HG03342 (cell line): ENCODE measurements at regions not wholly inside any gene's neighbourhood (a gene's known extent, or its start where the extent isn't known, plus 50 kb on each side); places are given as distances from the start of the nearest gene placed in this dataset.
"Not testable (repeated sequence)": the region's sequence is repeated elsewhere in the genome, so short reads cannot be mapped to it uniquely, and the experiment has no call there.

Experiments
- ATAC-seq: cut with Tn5 transposase; IDR thresholded peaks from one replicate; pipeline ENCODE4 v1.9.1; 2021; ENCODE audit warnings: mild to moderate bottlenecking, moderate library complexity; ENCODE audit not compliant: unreplicated experiment

DNA sequence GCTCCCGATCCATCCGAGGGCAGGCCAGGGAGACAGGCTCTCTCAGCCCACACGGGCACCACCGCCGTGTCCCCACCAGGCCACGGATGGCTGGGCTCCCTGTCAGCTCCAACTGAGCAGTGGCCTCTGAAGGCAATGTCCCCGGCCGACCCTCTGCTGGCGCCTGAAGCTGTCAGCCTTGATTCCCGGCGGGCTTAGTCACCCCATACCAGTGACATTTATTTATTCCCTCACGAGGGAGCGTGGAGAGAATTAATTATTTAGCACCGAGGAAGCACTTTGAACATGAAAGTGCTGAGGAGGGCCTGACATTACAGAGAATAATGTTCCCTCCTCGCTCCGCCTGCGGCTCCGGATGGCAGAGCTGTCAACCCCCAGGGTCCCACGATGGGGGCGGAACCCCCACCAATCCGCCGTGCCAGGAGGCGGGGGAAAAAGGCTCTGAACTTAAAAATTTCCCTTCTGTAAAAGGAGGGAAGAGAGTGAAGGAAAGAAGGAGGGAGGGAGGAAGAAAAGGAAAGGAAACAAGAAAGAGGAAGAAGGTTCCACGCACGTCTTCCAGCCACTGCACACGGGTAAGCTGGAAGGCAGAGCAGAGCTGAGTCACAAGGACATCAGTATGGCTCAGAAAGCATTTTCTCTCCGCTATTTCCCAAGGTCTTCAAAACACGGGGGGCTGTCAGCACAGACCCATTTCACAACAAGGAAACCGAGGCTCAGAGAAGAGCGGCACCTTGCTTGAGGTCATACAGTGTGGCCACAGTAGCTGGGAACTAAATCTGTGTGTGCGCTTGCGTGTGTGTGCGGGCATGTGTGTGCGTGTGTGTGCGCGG is 108.7 kb upstream of the NCOR2 start:
- no peak for ATAC-seq

DNA sequence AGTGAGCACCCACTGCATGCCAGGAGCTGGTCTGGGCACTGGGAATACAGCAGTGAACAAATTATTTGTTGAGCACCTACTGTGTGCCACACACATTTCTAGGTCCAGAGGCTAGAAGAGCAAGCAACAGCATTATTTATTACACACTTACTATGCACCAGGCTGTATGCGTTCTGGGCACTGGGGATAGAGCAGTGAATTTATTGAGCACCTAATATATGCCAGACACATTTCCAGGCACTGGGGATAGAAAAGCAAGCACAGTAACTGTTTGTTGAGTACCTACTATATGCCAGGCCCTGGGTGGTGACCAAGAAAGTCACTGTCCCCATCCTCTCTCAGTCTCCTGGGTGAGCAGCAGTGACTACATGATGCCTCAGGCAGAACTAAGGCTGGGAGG is 107.5 kb upstream of the NCOR2 start:
- ATAC-seq: no peak

DNA sequence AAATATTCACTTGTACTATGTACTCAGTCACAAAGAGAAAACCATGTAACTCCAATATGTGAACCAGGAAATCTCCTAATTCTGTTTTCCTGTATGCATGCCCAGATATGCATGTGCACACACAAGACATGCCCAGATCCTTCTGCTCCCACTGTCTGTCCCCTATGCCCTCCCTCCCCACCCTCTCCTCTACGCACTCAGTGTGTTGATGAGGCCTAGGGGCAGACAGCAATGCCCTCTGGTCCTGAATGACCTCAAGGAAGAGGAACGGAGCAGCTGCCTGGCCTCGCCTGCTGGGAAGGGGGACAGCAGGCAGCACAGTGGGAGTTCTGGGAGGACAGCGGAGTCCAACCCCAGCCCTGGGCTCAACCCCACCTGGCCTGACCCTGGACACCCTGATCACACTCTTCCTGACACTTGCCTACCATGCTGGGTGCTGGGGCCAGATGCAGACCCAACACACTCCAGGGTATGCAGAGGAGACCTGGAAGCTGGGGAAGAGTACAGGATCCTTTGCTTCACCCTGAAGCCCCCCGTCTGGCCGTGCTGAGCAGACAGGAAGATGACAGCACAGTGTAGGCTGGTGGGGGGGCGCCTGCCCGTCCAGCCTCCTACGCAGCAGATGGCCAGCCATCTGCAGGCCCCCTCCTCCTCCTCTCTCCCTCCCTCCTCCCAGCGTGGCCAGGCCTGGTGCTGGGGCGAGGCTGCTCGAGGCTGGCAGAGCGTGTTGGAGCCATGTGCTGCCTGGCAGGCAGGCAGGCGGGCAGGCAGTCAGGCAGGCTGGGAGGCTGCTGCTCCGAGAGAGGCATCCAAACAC is 106.6 kb upstream of the NCOR2 start:
- no peak for ATAC-seq

DNA sequence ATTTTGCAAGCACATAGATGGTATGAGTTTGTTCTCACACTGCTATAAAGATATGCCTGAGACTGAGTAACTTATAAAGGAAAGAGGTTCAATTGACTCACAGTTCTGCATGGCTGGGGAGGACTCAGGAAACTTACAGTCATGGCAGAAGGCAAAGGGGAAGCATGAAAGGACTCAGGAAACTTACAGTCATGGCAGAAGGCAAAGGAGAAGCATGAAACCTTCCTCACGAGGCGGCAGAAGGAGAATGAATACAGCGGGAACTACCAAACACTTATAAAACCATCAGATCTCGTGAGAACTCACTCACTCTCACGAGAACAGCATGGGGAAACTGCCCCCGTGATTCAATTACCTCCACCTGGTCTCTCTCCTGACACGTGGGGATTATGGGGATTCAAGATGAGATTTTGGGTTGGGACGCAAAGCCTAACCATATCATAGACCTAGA is 101.9 kb upstream of the NCOR2 start:
- not testable (repeated sequence) for ATAC-seq

DNA sequence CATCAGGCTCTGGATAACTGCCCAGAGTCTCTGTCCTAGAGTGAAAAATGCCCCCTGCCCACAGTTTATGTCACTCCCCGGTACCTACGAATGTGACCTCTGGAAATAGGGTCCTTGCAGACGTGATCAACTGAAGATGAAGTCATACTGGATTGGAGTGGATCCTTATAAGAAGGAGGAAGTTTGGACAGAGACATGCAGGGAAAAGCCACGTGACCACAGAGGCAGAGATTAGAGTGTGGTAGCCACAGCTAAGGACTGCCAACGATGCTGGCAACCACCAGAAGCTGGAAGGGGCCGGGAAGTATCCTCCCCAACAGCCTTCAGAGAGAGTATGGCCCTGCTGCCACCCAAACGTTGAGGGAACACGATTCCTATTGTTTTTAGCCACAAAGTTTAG is 101.2 kb upstream of the NCOR2 start:
- no peak for ATAC-seq

DNA sequence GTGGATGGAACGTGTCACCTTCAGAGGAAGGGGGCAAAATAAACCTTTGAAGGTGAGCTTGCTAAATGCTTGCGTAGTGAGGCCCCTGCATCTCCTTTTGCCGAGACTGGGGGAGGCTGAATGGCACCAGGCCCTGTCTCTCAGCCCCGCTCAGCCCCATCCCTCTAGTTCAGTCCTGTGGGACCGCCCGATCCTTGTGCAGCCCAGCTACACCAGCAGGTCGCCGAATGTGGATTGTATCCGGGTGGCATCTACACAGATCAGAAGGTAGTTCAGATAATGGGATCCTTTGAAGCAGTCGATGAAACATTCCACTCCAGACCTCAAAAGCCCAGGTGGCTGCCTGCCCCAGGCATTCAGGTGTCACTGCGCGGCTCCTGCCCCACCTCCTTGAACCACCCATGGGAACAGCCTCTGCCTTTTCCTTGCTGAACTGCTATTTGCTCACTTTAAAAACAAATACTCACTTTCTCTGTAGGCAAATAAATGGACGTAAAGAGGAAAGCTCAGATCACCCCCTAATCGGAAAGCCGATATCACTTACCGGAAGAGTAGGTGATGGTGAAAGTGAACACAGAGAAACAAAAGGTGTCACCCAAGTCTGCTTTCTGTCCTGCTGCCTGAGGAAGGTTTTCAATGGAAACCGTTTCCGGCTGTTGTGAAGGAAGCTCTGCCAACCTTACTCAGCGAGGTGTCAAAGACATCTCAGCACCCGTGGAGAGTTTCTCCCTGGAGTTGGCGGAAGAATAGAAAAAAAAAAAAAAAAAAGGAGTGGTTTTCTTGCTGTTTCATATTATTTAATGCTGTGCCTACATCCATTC is 100.3 kb upstream of the NCOR2 start:
- ATAC-seq: no peak

DNA sequence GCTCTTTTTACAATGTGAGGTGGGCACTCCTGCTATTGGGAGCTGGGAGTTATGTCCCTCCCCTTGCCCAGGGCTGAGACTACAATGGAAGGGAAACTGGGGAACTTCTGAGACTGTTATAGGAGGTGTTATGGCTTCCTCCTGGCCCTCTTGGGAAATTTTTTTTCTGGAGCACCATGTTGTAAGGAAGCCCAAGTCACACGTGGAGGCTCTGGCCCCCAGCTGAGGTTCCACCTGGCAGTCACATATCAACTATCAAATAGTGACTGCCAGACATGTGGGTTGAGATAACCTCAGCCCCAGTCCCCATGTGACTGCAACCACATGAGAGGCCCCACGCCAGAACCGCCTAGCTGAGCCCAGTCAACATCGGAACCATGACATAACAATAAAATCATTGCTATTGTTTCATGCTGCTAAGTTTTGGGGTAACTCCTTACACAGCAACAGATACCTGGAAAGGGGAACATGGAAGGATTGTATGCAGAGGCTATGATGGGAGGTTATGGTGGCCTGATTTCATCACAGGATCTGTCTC is 99.4 kb upstream of the NCOR2 start:
- ATAC-seq: no peak

DNA sequence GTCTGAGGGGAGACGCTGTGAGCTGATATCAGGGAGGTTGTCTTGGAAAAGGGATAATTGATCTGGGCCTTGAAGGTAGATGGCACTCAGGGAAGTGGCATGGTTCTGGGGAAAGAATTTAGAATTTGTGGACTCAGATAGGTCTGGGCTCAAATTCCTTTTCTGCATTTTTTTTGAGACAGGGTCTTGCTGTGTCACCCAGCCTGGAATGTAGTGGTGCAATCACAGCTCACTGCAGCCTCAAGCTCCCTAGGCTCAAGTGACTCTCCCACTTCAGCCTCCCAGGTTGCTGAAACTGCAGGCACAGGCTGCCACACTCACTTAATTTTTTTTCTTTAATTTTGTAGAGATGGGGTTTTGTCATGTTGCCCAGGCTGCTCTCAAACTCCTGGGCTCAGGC is 98.1 kb upstream of the NCOR2 start:
- ATAC-seq: no peak

DNA sequence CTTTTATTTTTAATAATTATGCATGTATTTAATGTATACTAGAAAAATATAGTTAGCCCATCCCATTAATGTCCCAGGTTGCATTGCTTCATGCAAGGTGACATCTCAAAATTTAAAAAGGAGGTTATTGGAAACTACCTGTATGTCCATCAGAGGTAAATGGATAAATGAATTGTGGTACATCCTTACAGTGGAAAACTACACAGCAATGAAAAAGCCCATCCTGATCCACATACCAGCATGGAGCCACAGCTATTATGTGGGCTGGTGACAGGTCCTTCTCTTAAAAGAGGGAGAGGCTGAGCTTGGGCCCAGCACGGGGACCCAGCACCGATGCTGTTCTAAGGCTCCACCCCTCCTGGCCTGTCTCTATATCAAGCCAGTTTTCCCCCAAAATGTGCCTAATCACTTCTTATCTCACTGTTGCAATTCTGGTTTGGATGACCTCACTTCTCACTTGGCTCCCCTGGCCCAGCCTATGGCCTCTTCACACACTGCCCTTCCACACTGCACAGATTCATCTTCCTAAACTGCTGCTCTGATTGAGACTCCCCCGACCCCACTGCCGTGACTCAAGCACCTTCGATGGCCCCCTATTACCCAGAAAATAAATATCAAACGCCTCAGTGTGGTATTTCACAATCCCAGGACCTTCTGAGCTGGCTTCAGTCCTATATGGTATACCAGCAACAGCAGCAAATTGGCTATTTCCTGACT is 97.1 kb upstream of the NCOR2 start:
- ATAC-seq: no peak

DNA sequence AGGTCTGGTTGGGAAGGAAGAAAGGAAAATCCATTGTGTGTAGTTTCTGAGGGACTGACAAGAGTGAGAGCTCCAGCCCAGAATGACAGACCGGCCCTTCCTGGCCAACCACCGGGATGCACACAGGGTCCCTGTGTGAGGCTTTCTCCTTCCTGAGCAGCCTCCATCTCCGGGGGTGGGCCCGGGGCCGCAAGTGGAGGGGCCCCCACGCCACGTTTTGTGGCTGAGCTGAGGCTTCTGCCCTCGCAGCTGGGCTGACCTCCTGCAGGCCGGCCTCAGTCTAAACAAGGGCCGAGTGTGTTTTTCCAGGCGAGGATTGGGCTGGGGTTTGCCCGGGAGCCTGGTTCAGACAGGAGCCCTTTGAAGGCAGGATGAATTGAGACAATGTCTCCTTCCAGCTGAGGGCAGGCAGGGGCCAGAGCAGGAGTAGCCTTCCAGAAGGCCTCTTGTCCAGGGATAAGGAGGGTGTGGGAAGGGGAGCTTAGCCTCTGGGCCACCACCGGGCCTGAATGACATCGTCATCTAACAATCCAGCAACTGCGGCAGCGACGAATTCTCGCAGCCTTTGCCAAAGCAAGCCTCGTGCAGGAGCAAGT is 96.5 kb upstream of the NCOR2 start:
- no peak for ATAC-seq

DNA sequence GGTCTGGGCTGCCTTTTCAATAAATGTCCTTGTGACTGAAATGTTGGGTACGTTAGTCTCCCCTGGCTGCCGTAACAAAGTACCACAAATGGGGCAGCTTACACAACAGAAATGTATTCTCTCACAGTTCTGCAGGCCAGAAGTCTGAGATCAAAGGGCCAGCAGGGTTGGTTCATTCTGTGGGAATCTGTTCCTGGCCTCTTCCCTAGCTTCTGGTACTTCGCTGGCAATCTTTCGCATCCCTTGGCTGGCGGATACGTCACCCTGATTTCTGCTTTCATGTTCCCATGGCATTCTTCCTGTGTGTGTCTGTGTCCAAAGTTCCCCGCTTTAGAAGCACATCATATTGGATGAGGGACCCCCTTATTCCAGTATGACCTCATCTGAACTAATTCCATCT is 95.8 kb upstream of the NCOR2 start:
- no peak for ATAC-seq

DNA sequence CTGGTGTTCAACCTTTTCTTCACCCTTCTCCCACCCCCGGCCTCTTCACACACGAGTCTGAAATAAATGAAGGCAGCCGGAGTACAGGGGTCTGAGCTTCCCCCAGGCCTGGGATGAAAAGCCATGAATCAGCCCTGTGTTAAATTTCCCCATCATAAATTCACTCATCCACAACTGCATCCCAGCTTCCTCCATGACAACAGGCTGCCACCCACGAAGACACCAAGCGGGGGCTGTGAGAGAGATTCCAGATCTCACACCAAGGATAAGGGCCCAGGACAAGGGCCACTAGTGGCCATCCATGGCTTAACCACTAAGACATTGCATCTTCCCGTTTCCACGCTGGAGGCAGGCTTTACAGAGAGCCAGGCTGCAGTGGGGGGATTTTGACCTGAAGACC is 93.9 kb upstream of the NCOR2 start:
- ATAC-seq: no peak

DNA sequence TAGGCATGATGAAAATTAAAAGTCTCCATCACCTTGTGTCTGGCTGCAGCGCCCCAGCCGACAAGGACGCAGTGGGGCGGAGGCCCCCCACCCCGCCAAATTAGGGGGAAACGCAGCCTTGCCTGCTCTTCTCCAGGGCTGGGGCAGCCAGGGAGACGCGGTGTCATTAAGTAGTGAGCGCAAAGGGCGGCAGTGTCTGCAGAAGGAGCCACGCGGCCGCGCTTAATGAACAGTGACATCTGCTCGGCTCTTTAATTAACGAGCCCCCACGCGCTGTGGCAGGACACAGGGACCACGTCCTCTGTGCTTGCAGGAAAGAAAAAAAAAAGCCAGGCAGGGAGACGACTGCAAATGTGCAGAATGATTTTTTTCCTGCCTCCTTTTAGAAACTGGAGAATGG is 93.4 kb upstream of the NCOR2 start:
- no peak for ATAC-seq

DNA sequence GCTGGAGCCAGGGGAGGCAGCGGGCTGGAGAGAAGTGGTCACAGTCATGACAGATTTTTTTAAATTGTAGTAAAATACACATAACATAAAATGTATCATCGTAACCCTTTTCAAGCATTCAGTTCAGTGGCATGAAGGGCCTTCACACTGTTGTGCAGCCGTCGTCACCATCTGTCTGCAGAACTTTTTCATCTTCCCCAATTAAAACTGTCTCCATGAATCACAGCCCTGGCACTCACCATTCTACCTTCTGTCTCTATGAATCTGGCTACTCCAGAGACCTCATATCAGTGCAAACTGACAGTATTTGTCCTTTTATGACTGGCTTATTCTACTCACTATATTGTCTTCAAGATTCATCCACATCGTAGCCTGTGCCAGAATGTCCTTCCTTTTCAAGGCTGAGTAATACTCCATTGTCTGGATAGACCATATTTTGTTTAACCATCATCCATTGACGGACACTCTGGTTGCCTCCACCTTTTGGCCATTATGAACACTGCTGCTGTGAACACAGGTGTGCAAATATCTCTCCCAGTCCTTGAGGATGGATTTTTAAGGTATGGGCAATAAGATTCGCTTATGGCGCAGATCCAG is 91.5 kb upstream of the NCOR2 start:
- ATAC-seq: no peak

DNA sequence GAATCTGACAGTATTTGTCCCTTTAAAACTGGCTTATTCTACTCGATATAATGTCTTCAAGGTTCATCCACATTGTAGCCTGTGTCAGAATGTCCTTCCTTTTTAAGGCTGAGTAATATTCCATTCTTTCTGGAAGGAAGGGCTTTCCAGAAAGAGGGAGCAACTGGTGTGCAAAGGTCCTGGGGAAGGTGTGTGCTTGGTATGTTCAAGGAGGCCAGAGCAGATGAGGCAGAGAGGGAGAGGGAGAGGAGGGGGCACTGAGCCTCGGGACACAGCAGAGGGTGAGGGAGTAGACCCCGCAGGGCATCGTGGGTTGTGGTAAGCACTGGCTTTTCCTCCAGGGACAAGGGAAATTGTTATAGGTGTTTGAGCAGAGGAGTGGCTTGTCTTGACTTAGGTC is 90.9 kb upstream of the NCOR2 start:
- no peak for ATAC-seq

DNA sequence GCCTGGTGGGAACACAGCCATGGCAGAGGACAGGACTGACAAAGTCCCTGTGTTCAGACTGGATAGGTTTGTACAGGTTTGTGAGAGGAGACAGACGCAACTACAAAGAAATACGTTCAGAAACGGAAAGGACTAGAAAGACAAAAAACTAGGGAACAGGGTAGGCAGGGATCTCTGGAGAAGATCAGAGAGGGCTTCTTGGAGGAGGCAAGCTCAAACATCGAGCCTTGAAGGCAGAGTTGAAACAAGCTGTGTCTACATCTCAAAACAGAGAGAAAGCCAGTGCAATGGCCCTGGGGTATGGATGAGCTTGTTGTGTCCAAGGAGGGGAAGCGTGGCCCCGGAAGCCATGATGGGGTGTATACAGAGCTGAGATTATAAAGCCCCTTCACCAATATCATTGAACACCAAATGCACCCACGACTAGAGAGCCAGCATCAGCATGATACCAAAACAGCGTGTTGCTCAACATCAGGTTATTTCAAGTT is 89.6 kb upstream of the NCOR2 start:
- no peak for ATAC-seq

DNA sequence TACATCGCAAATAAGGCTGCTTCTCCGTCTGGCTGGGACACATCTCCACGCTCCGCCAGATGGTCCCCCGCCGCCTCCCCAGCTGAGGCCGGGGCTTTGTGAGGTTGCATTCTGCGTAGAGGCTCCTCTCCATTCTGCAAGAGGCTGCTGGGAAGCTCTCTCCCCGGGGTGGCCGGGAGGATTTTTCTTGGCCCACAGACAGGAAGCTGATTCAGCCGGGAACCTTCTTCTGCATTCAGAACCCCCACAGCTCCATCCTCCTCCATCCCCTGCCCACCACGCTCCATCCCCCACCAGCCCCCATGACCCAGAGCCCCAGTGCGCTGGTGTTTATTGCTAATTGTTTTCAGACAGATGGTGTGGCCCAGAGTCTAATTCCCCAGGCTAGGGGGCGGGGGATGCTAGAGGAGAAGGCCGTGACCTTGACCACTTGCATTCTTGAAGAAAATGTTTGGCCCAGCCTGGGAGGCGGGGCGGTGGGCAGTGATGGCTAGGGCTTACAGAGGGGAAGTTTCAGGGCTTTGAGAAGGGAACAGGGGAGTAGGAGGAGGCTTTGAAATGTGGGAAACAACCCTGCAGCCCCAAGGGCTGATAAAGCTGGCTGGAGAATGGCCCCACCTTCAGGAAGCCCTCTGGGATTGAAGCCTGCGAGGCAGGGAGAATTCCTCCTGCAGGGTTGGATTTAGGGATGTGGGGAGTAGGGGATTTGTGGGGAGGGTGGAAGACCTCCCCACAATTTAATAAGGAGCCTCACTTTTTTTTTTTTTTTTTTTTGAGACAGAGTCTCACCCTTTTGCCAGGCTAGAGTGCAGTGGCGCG is 88.5 kb upstream of the NCOR2 start:
- no peak for ATAC-seq

DNA sequence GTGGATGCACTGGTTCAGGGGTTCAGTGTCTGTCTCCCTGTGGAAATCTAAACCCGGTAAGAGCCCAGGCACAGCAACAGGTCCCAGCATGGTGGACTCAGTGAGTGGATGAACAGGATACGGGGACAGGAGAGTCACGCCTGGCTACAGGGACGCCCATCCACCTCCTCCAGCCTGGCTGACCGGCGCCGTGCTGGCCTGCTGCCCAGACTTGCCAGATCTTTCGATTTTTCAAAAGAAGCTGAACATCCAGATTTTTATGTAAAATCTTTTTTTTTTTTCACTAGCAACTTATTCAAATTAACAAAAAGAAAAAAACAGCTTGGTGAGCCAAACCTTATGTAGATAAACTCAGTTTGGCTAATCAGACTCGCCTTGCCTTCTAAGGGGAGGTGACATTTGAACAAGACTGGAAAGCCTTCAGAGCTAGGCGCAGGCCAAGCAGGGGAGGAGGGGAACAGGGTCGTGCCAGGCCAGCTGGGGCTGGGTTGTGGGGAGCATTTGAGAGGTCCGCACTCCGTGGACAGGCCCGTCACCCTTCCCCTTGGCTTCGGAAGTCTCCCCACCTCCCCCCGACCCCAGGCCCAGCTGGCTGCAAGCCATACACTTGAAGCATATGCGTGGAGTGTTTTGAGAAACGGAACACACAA is 87.8 kb upstream of the NCOR2 start:
- ATAC-seq: no peak
